ENCODE measurements at regions not wholly inside any gene's neighbourhood (a gene's known extent, or its start where the extent isn't known, plus 50 kb on each side); places are given as distances from the start of the nearest gene placed in this dataset.
"Not testable (repeated sequence)": the region's sequence is repeated elsewhere in the genome, so short reads cannot be mapped to it uniquely, and the experiment has no call there.

DNA sequence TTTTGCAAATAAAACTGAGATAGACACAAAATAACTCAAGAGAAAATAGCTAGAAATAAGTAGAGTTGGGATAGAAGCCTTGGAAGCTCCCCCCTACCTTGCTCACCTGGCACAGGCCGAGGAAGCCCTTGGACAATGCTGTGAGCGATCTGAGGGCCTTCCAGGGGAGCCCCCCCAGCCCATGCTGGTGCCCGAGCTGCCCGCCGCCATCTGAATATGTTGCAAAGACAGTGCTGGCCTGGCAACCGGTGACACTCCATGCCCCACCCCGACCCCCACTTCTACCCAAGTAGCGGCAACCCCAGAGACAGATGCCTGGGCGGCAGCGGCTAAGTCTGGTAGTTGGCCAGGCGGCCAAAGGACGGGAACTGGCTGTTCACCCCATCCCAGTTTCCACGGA lies 1435.1 kb upstream of the TPTE start:
- TF ChIP-seq BHLHE40 (IDR thresholded peaks at IDR 0.05; ENCODE audit: borderline replicate concordance); FOXA1 (IDR thresholded peaks at IDR 0.05); LEF1 (IDR thresholded peaks at IDR 0.05; ENCODE audit: borderline replicate concordance); SP1 (IDR thresholded peaks at IDR 0.05); FOXM1 (IDR thresholded peaks at IDR 0.05; ENCODE audit: borderline replicate concordance): not testable (repeated sequence)

Data from HEK293T (cell line).